ENCODE measurements at regions not wholly inside any gene's neighbourhood (a gene's known extent, or its start where the extent isn't known, plus 50 kb on each side); places are given as distances from the start of the nearest gene placed in this dataset.

DNA sequence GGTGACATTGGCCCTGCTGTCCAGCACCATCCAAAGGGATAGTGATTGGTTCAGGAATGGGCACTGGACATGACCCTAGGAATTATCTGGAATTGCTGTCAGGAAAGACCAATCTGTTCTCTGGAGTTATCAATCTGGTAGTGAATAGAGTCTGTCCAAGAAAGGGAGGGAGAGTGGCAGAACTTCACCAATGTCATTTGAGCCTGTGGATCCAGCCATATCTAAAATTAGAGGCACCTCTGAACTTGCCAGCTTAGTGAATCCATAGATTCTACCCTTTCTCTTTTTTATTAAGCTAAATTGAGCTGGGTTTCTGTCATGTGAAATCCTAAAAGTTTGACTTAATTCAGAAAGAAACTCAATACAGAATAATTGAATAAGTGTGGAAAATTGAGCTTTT, 93.9 kb downstream of the NKX2-1 start:
- Histone ChIP-seq H3K9me3 (ENCODE audit: control insufficient read depth in 1 of 2, insufficient read depth in 1 of 2, low read length in 2 of 2) (no peaks in the 10 kb centered on the region), H3K27ac (ENCODE audit: low read depth in 1 of 2, low read length in 2 of 2) (no peak overlapping the region), H3K4me3 (ENCODE audit: low read length) (no peak overlapping the region), H3K4me1 (ENCODE audit: insufficient read depth, low read length) (no peaks in the 10 kb centered on the region), H3K27me3 (ENCODE audit: control insufficient read depth in 1 of 2, insufficient read depth in 2 of 2, low read length in 2 of 2) (peaks cover 0 to 3% of the 10 kb centered on the region in 2 experiments), H3K36me3 (ENCODE audit: insufficient read depth, low read length) (no peaks in the 10 kb centered on the region)
- DNase-seq (no peak), ATAC-seq (ENCODE audit: poor library complexity) (no peak)
- intact Hi-C loops (cut with DNase I, micrococcal nuclease): no loop called here
- Mint-ChIP-seq H3K36me3 (ENCODE audit: low read depth) (no peaks in the 10 kb centered on the region), H3K9me3 (no peaks in the 10 kb centered on the region), H3K27ac (no peak overlapping the region), H3K27me3 (peaks cover 19% of the 10 kb centered on the region), H3K4me3 (no peak overlapping the region), H3K4me1 (ENCODE audit: low read depth) (no peaks in the 10 kb centered on the region)
- TF ChIP-seq, protein P1, sequence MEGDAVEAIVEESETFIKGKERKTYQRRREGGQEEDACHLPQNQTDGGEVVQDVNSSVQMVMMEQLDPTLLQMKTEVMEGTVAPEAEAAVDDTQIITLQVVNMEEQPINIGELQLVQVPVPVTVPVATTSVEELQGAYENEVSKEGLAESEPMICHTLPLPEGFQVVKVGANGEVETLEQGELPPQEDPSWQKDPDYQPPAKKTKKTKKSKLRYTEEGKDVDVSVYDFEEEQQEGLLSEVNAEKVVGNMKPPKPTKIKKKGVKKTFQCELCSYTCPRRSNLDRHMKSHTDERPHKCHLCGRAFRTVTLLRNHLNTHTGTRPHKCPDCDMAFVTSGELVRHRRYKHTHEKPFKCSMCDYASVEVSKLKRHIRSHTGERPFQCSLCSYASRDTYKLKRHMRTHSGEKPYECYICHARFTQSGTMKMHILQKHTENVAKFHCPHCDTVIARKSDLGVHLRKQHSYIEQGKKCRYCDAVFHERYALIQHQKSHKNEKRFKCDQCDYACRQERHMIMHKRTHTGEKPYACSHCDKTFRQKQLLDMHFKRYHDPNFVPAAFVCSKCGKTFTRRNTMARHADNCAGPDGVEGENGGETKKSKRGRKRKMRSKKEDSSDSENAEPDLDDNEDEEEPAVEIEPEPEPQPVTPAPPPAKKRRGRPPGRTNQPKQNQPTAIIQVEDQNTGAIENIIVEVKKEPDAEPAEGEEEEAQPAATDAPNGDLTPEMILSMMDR (IDR thresholded peaks at IDR 0.05): no peak
- ChIA-PET CTCF (no interaction called here), POLR2A (no interaction called here)

DNA sequence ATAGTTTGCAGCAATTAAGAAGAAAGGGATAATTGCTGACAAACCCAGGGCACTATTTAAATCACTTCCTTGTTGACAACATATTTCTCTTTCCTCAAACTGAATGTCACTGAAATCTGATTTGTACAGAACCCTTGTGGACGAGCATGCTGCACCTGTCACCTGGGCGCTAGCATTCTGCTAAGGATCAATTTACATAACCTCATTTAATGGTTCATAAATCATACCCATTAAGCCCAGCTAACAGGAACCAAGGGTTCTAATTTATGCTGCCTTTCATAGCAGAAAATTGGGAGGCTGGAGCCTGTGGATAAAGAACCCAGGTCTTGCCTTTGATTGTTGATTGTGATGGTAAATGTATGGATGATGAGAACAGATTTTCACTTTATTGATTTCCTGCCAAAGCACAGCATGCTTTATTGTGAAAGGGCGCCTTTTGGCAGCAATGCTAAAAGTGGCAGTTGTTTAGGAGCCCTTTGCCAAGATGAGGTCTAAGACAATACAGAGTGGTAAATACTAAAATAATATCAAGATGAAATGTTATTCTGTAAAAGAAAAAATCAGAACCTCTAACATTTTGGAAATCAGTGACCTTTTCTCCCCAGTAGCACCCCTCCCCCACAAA, 95.4 kb downstream of the NKX2-1 start:
- ATAC-seq (ENCODE audit: poor library complexity): no peak
- TF ChIP-seq, protein P1 (IDR thresholded peaks at IDR 0.05): no peak
- intact Hi-C loops (cut with DNase I, micrococcal nuclease): no loop called here
- H3K4me3 Mint-ChIP-seq: no peak overlapping the region
- no peaks in the 10 kb centered on the region for H3K9me3 Mint-ChIP-seq
- POLR2A ChIA-PET: no interaction called here
- Histone ChIP-seq H3K4me3 (ENCODE audit: low read length) (no peak overlapping the region), H3K4me1 (ENCODE audit: insufficient read depth, low read length) (no peaks in the 10 kb centered on the region), H3K27me3 (ENCODE audit: control insufficient read depth in 1 of 2, insufficient read depth in 2 of 2, low read length in 2 of 2) (peaks cover 0 to 3% of the 10 kb centered on the region in 2 experiments), H3K27ac (ENCODE audit: low read depth in 1 of 2, low read length in 2 of 2) (no peak overlapping the region), H3K36me3 (ENCODE audit: insufficient read depth, low read length) (no peaks in the 10 kb centered on the region), H3K9me3 (ENCODE audit: control insufficient read depth in 1 of 2, insufficient read depth in 1 of 2, low read length in 2 of 2) (no peaks in the 10 kb centered on the region)
- CTCF ChIA-PET: no interaction called here
- DNase-seq: no peak
- peaks cover 19% of the 10 kb centered on the region for H3K27me3 Mint-ChIP-seq
- no peak overlapping the region for H3K27ac Mint-ChIP-seq
- no peaks in the 10 kb centered on the region for H3K4me1 Mint-ChIP-seq (ENCODE audit: low read depth)
- H3K36me3 Mint-ChIP-seq (ENCODE audit: low read depth): no peaks in the 10 kb centered on the region

DNA sequence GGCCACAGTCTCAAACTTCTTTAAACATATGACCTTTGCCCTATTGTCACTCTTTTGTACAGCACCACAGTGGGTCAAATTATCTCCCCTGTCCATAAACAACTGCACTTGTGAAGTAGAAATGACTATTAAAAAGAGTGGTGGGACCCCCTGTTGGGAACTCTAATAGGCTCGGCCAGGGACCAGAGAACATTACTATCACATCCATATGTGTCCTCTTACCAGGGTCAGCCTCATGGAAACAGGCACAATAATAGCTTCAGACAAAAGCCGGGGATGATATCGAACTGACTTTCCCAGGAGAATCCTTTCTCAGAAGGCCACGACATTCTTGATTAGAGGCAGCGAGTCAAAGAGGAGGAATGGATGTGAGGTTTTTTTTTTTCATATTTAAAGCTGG, 96.6 kb downstream of the NKX2-1 start:
- no peak overlapping the region for H3K27ac Mint-ChIP-seq
- no peak for DNase-seq
- no peaks in the 10 kb centered on the region for H3K36me3 Mint-ChIP-seq (ENCODE audit: low read depth)
- intact Hi-C loops (cut with DNase I, micrococcal nuclease): no loop called here
- no peaks in the 10 kb centered on the region for H3K4me1 ChIP-seq (ENCODE audit: insufficient read depth, low read length)
- H3K4me3 Mint-ChIP-seq: no peak overlapping the region
- H3K4me1 Mint-ChIP-seq (ENCODE audit: low read depth): no peaks in the 10 kb centered on the region
- H3K27me3 ChIP-seq (ENCODE audit: control insufficient read depth in 1 of 2, insufficient read depth in 2 of 2, low read length in 2 of 2): peaks cover 0 to 3% of the 10 kb centered on the region in 2 experiments
- H3K9me3 Mint-ChIP-seq: no peaks in the 10 kb centered on the region
- no peak for ATAC-seq (ENCODE audit: poor library complexity)
- no peak overlapping the region for H3K27ac ChIP-seq (ENCODE audit: low read depth in 1 of 2, low read length in 2 of 2)
- no peaks in the 10 kb centered on the region for H3K36me3 ChIP-seq (ENCODE audit: insufficient read depth, low read length)
- TF ChIP-seq, protein P1 (IDR thresholded peaks at IDR 0.05): no peak
- CTCF ChIA-PET: no interaction called here
- no peak overlapping the region for H3K4me3 ChIP-seq (ENCODE audit: low read length)
- POLR2A ChIA-PET: no interaction called here
- peaks cover 19% of the 10 kb centered on the region for H3K27me3 Mint-ChIP-seq
- H3K9me3 ChIP-seq (ENCODE audit: control insufficient read depth in 1 of 2, insufficient read depth in 1 of 2, low read length in 2 of 2): no peaks in the 10 kb centered on the region
